Astrocyte (in vitro differentiated cells and primary cell): ENCODE measurements at regions not wholly inside any gene's neighbourhood (a gene's known extent, or its start where the extent isn't known, plus 50 kb on each side); places are given as distances from the start of the nearest gene placed in this dataset.

ENCODE experiments used
- EZH2 ChIP-seq: IDR thresholded peaks from 2 replicates; pipeline ENCODE4 v1.6.1; 2012; ENCODE audit warnings: mild to moderate bottlenecking, low read length, inconsistent platforms; ENCODE audit not compliant: insufficient read depth
- TF ChIP-seq, protein P1 (sequence below): IDR thresholded peaks from 2 replicates; pipeline ENCODE4 v1.5.1; 2011; ENCODE audit warnings: low read depth, mild to moderate bottlenecking, inconsistent platforms, low read length, moderate library complexity; ENCODE audit not compliant: insufficient read depth

GRCh38 chr6:44023586-44024454, 103.4 kb downstream of the MRPL14 start:
- TF ChIP-seq, protein P1, sequence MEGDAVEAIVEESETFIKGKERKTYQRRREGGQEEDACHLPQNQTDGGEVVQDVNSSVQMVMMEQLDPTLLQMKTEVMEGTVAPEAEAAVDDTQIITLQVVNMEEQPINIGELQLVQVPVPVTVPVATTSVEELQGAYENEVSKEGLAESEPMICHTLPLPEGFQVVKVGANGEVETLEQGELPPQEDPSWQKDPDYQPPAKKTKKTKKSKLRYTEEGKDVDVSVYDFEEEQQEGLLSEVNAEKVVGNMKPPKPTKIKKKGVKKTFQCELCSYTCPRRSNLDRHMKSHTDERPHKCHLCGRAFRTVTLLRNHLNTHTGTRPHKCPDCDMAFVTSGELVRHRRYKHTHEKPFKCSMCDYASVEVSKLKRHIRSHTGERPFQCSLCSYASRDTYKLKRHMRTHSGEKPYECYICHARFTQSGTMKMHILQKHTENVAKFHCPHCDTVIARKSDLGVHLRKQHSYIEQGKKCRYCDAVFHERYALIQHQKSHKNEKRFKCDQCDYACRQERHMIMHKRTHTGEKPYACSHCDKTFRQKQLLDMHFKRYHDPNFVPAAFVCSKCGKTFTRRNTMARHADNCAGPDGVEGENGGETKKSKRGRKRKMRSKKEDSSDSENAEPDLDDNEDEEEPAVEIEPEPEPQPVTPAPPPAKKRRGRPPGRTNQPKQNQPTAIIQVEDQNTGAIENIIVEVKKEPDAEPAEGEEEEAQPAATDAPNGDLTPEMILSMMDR = no peak
- no peak for TF ChIP-seq EZH2
